ENCODE measurements at regions not wholly inside any gene's neighbourhood (a gene's known extent, or its start where the extent isn't known, plus 50 kb on each side); places are given as distances from the start of the nearest gene placed in this dataset.

DNA sequence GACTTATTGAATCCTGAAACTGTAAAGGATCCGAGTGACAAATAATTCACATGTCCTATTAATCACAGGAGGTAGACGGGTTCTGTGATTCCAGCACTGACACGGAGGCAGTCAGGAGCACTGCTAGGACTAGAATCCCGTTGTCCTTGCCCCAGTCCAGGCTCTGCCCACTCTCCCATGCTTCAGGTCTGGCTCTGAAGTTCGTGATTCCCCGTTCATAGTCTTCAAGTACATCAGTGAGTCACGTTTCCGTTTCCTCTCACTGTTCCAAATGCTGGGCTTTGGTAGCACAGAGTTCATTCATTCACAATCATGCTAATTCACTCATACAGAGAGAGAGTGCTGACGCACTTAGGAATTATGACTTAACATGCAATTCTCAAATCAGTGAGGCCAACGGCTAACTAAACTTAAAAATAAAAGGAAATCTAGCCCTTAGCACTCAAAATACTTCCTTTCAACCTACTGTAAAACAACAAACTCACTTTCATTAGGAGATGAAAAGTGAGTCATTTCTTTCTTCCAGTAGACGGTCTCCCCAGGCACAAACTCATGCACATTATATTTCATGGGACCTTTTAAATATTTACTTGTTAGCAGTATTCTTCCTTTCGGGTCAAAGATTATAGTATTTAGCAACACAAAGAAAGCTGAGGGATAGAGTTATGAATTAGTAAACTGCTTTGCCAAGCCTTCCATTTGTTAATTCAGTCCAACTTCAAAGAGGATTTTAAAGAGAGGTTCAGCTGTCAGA lies 94.0 kb upstream of the NHSL1 start:
- TF ChIP-seq POLR2AphosphoS5 (IDR thresholded peaks at IDR 0.05; ENCODE audit: low read depth, low read length): peak; percentile 90
- TF ChIP-seq SIN3A (IDR thresholded peaks at IDR 0.05; ENCODE audit: borderline replicate concordance, insufficient read depth, low read length): peak; percentile 93; the same call in 1 of the 2 replicates
- 0 out of 4 replicates have a peak, but pooled peaks of 1 of the 2 experiments have one; percentile 7 for TF ChIP-seq REST (IDR thresholded peaks at IDR 0.05; ENCODE audit: insufficient read depth in 1 of 2, low read depth in 2 of 2, low read length in 2 of 2)
- TF ChIP-seq TAF1 (IDR thresholded peaks at IDR 0.05; ENCODE audit: borderline replicate concordance, insufficient read depth, low read length): peak; percentile 91; the same call in 1 of the 2 replicates
- peak; percentile 71 for TF ChIP-seq FOXP2 (optimal IDR thresholded peaks at IDR 0.05; ENCODE audit: borderline replicate concordance, extremely low read depth, extremely low read length, insufficient read depth)

GRCh38 chr6:138593909-138594757 lies 94.8 kb upstream of the NHSL1 start:
- TF ChIP-seq POLR2AphosphoS5 (IDR thresholded peaks at IDR 0.05; ENCODE audit: low read depth, low read length) (peak; percentile 17; the same call in 1 of the 2 replicates), SIN3A (IDR thresholded peaks at IDR 0.05; ENCODE audit: borderline replicate concordance, insufficient read depth, low read length) (0 out of 2 replicates have a peak, but pooled peaks have one; percentile 63), FOXP2 (optimal IDR thresholded peaks at IDR 0.05; ENCODE audit: borderline replicate concordance, extremely low read depth, extremely low read length, insufficient read depth) (no peak), TAF1 (IDR thresholded peaks at IDR 0.05; ENCODE audit: borderline replicate concordance, insufficient read depth, low read length) (no peak)

DNA sequence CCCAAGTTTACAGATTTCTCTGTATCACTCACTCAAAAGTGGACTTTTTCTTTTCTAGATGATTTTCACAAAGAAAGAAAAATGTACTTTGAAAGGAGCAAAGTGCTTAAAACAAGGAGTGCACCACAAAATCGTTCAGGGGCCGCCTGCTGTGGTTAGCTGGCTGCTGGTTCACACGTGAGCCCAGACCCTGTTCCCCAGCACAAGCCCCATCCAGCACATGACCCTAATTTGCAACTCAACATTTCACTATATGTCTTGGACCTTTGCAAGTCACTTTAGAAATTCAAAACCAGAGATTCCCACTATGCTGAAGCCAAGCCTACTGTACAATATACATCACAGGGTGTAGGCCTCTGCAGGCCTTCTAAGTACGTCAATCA lies 95.5 kb upstream of the NHSL1 start:
- TF ChIP-seq FOXP2 (optimal IDR thresholded peaks at IDR 0.05; ENCODE audit: borderline replicate concordance, extremely low read depth, extremely low read length, insufficient read depth): no peak
- TF ChIP-seq REST (IDR thresholded peaks at IDR 0.05; ENCODE audit: insufficient read depth in 1 of 2, low read depth in 2 of 2, low read length in 2 of 2): no peak
- TF ChIP-seq TAF1 (IDR thresholded peaks at IDR 0.05; ENCODE audit: borderline replicate concordance, insufficient read depth, low read length): no peak
- TF ChIP-seq POLR2AphosphoS5 (IDR thresholded peaks at IDR 0.05; ENCODE audit: low read depth, low read length): no peak
- TF ChIP-seq SIN3A (IDR thresholded peaks at IDR 0.05; ENCODE audit: borderline replicate concordance, insufficient read depth, low read length): no peak

- no peak for TF ChIP-seq FOXP2 (optimal IDR thresholded peaks at IDR 0.05; ENCODE audit: borderline replicate concordance, extremely low read depth, extremely low read length, insufficient read depth)
- TF ChIP-seq TAF1 (IDR thresholded peaks at IDR 0.05; ENCODE audit: borderline replicate concordance, insufficient read depth, low read length): no peak
- no peak for TF ChIP-seq SIN3A (IDR thresholded peaks at IDR 0.05; ENCODE audit: borderline replicate concordance, insufficient read depth, low read length)
- TF ChIP-seq POLR2AphosphoS5 (IDR thresholded peaks at IDR 0.05; ENCODE audit: low read depth, low read length): no peak
- TF ChIP-seq REST (IDR thresholded peaks at IDR 0.05; ENCODE audit: insufficient read depth in 1 of 2, low read depth in 2 of 2, low read length in 2 of 2): no peak
These were observed 96.8 kb upstream of the NHSL1 start for GRCh38 chr6:138596126-138596525.

DNA sequence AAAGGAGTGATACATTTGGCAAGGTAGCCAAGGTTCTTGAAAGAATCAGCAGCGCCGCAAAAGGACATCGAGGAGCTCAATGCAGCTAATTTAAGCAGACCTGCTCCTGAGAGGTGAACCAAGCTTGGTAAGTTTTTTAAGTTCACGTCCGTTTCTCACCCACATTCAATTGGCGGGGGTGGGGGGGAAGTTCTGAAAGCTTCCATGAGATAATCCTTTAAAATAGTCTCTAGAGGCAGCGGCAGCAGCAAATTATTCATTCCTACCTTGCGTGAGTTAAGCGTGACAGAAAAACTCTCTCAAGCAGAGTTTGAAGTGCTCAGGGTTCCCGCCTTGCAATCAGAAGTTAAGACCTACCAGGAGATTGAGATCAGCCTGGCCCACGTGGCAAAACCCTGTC lies 97.3 kb upstream of the NHSL1 start:
- TF ChIP-seq REST (IDR thresholded peaks at IDR 0.05; ENCODE audit: insufficient read depth in 1 of 2, low read depth in 2 of 2, low read length in 2 of 2) (no peak), SIN3A (IDR thresholded peaks at IDR 0.05; ENCODE audit: borderline replicate concordance, insufficient read depth, low read length) (no peak), POLR2AphosphoS5 (IDR thresholded peaks at IDR 0.05; ENCODE audit: low read depth, low read length) (no peak), TAF1 (IDR thresholded peaks at IDR 0.05; ENCODE audit: borderline replicate concordance, insufficient read depth, low read length) (no peak), FOXP2 (optimal IDR thresholded peaks at IDR 0.05; ENCODE audit: borderline replicate concordance, extremely low read depth, extremely low read length, insufficient read depth) (no peak)

Measured in PFSK-1 (cell line).